ENCODE measurements at regions not wholly inside any gene's neighbourhood (a gene's known extent, or its start where the extent isn't known, plus 50 kb on each side); places are given as distances from the start of the nearest gene placed in this dataset.
"Not testable (repeated sequence)": the region's sequence is repeated elsewhere in the genome, so short reads cannot be mapped to it uniquely, and the experiment has no call there.

- not testable (repeated sequence) for H3K4me1 ChIP-seq (ENCODE audit: insufficient read depth); H3K27ac ChIP-seq (ENCODE audit: low read depth); DNase-seq (ENCODE audit: extremely low spot score); H3K36me3 ChIP-seq (ENCODE audit: insufficient read depth); H3K4me3 ChIP-seq (ENCODE audit: low read depth, low read length)
- 91% methylated on average over 6 of the region's 6 CpGs for WGBS
Observed at GRCh38 chr22:25398591-25399062, 165.8 kb upstream of the GRK3 start.

- no peaks in the 10 kb centered on the region for H3K36me3 ChIP-seq (ENCODE audit: insufficient read depth)
- DNase-seq (ENCODE audit: extremely low spot score) = no peak
Observed at GRCh38 chr22:25399649-25400151, 164.8 kb upstream of the GRK3 start.

DNA sequence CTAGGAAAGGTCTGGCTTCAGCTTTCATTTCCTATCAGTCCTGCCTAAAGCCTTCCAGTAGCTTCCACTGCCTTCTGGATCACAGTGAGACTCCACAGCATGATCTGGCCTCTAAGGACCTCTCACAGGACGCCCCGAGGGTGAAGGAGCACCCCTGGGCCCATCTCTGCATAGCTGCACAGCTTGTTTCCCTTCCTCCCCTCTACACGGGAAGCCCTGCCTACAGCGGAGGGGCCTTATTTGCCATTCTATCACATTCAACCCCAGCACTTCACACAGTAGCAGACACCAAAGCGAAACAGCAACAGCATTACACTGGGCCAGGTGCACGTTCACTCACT lies 162.3 kb upstream of the GRK3 start:
- H3K36me3 ChIP-seq (ENCODE audit: insufficient read depth) = no peaks in the 10 kb centered on the region
- H3K4me1 ChIP-seq (ENCODE audit: insufficient read depth) = peaks cover 3% of the 10 kb centered on the region
- DNase-seq (ENCODE audit: extremely low spot score) = no peak
- H3K4me3 ChIP-seq (ENCODE audit: low read depth, low read length) = no peak overlapping the region
- 83% methylated on average over 6 of the region's 6 CpGs for WGBS
- H3K27ac ChIP-seq (ENCODE audit: low read depth) = no peak overlapping the region

More at GRCh38 chr22:25399649-25400151, 164.8 kb upstream of the GRK3 start:
- no peak overlapping the region for H3K27ac ChIP-seq (ENCODE audit: low read depth)
- peaks cover 3% of the 10 kb centered on the region for H3K4me1 ChIP-seq (ENCODE audit: insufficient read depth)
- 96% methylated on average over 12 of the region's 12 CpGs for WGBS
- H3K4me3 ChIP-seq (ENCODE audit: low read depth, low read length) = no peak overlapping the region

GRCh38 chr22:25402501-25403283 lies 161.8 kb upstream of the GRK3 start:
- Histone ChIP-seq H3K4me1 (ENCODE audit: insufficient read depth) (peaks cover 3% of the 10 kb centered on the region), H3K36me3 (ENCODE audit: insufficient read depth) (no peaks in the 10 kb centered on the region), H3K4me3 (ENCODE audit: low read depth, low read length) (no peak overlapping the region), H3K27ac (ENCODE audit: low read depth) (peak overlapping the region; percentile 44)
- DNase-seq (ENCODE audit: extremely low spot score) = no peak
- 35% methylated on average over 14 of the region's 14 CpGs for WGBS

- peak overlapping the region; percentile 44 for H3K27ac ChIP-seq (ENCODE audit: low read depth)
- no peak for DNase-seq (ENCODE audit: extremely low spot score)
- H3K4me1 ChIP-seq (ENCODE audit: insufficient read depth) = peaks cover 3% of the 10 kb centered on the region
- H3K36me3 ChIP-seq (ENCODE audit: insufficient read depth) = no peaks in the 10 kb centered on the region
- no peak overlapping the region for H3K4me3 ChIP-seq (ENCODE audit: low read depth, low read length)
- WGBS = 27% methylated on average over 8 of the region's 8 CpGs
Observed at GRCh38 chr22:25403284-25403810, 161.1 kb upstream of the GRK3 start.

GRCh38 chr22:25403811-25404471 lies 160.5 kb upstream of the GRK3 start:
- DNase-seq (ENCODE audit: extremely low spot score) = no peak
- H3K4me3 ChIP-seq (ENCODE audit: low read depth, low read length) = peak overlapping the region; percentile 89
- WGBS = 12% methylated on average over 15 of the region's 15 CpGs
- H3K36me3 ChIP-seq (ENCODE audit: insufficient read depth) = no peaks in the 10 kb centered on the region
- peaks cover 3% of the 10 kb centered on the region for H3K4me1 ChIP-seq (ENCODE audit: insufficient read depth)
- no peak overlapping the region for H3K27ac ChIP-seq (ENCODE audit: low read depth)

DNA sequence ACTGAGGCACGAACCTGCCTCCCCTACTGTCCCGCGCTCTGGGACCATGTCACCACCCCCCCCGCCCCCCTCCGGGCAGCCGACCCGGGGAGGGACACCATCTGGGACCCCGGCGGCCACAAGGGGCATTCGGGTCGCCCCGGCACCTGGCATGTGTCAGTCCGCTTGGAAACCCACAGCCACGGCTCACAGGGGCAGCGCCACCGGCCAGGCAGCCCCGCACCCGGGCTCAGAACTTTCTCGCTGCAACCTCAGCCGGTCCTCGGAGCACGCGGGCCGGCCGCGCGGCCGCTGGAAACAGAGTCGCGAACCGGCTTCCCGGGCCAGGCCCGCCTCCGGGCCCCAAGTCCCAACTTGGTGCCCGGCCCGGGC lies 159.9 kb upstream of the GRK3 start:
- under 1% methylated on average over 32 of the region's 36 CpGs for WGBS
- Histone ChIP-seq H3K4me1 (ENCODE audit: insufficient read depth) (peaks cover 3% of the 10 kb centered on the region), H3K4me3 (ENCODE audit: low read depth, low read length) (peak overlapping the region; percentile 89), H3K27ac (ENCODE audit: low read depth) (peak overlapping the region; percentile 91), H3K36me3 (ENCODE audit: insufficient read depth) (no peaks in the 10 kb centered on the region)
- no peak for DNase-seq (ENCODE audit: extremely low spot score)

GRCh38 chr22:25404928-25405816 lies 159.3 kb upstream of the GRK3 start:
- WGBS = under 1% methylated on average over 117 of the region's 117 CpGs
- H3K36me3 ChIP-seq (ENCODE audit: insufficient read depth) = no peaks in the 10 kb centered on the region
- H3K27ac ChIP-seq (ENCODE audit: low read depth) = peak overlapping the region; percentile 91
- no peak for DNase-seq (ENCODE audit: extremely low spot score)
- peak overlapping the region; percentile 89 for H3K4me3 ChIP-seq (ENCODE audit: low read depth, low read length)
- H3K4me1 ChIP-seq (ENCODE audit: insufficient read depth) = peaks cover 3% of the 10 kb centered on the region

GRCh38 chr22:25405841-25406509 lies 158.5 kb upstream of the GRK3 start:
- H3K4me1 ChIP-seq (ENCODE audit: insufficient read depth) = peaks cover 1% of the 10 kb centered on the region
- no peak for DNase-seq (ENCODE audit: extremely low spot score)
- WGBS = 80% methylated on average over 19 of the region's 19 CpGs

GRCh38 chr22:25406510-25407210 lies 157.8 kb upstream of the GRK3 start:
- Histone ChIP-seq H3K27ac (ENCODE audit: low read depth) (no peak overlapping the region), H3K4me3 (ENCODE audit: low read depth, low read length) (no peak overlapping the region), H3K4me1 (ENCODE audit: insufficient read depth) (no peaks in the 10 kb centered on the region), H3K36me3 (ENCODE audit: insufficient read depth) (no peaks in the 10 kb centered on the region)
- WGBS = 89% methylated on average over 10 of the region's 10 CpGs
- no peak for DNase-seq (ENCODE audit: extremely low spot score)

More at GRCh38 chr22:25405841-25406509, 158.5 kb upstream of the GRK3 start:
- H3K27ac ChIP-seq (ENCODE audit: low read depth) = no peak overlapping the region
- no peaks in the 10 kb centered on the region for H3K36me3 ChIP-seq (ENCODE audit: insufficient read depth)
- H3K4me3 ChIP-seq (ENCODE audit: low read depth, low read length) = peak overlapping the region; percentile 89

DNA sequence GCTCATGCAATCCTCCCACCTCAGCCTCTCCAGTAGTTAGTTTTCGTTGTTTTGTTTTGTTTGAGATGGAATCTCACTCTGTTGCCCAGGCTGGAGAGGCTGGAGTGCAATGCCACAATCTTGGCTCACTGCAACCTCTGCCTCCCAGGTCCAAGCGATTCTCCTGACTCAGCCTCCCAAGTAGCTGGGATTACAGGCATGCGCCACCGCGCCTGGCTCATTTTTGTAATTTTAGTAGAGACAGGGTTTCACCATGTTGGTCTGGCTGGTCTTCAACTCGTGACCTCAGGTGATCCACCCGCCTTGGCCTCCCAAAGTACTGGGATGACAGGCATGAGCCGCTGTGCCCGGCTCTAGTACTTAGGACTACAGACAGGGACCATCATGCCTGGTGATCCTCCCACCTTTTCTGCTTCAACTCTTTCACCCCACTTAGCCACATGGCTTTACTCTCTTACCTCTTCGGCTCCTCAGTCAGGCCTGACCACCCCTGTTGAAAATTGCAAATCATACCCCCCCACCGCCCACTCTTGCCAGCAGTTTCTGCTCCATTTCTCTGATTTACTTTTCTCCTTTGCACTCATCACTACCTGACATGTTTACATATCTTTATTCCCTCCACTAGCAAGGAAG lies 157.1 kb upstream of the GRK3 start:
- H3K27ac ChIP-seq (ENCODE audit: low read depth) = no peak overlapping the region
- no peaks in the 10 kb centered on the region for H3K4me1 ChIP-seq (ENCODE audit: insufficient read depth)
- no peaks in the 10 kb centered on the region for H3K36me3 ChIP-seq (ENCODE audit: insufficient read depth)
- 97% methylated on average over 11 of the region's 11 CpGs for WGBS
- H3K4me3 ChIP-seq (ENCODE audit: low read depth, low read length) = no peak overlapping the region
- no peak for DNase-seq (ENCODE audit: extremely low spot score)

- Histone ChIP-seq H3K4me3 (ENCODE audit: low read depth, low read length) (no peak overlapping the region), H3K4me1 (ENCODE audit: insufficient read depth) (no peaks in the 10 kb centered on the region), H3K36me3 (ENCODE audit: insufficient read depth) (no peaks in the 10 kb centered on the region), H3K27ac (ENCODE audit: low read depth) (no peak overlapping the region)
- DNase-seq (ENCODE audit: extremely low spot score) = no peak
- WGBS = 92% methylated on average over 2 of the region's 2 CpGs
Observed at GRCh38 chr22:25407859-25408229, 156.6 kb upstream of the GRK3 start.

All from urinary bladder (tissue), 3 donors.